Esophagus squamous epithelium (tissue), 5 donors: ENCODE measurements at regions not wholly inside any gene's neighbourhood (a gene's known extent, or its start where the extent isn't known, plus 50 kb on each side); places are given as distances from the start of the nearest gene placed in this dataset.

Experiments used
- DNase-seq: peaks from one replicate; lab custom pipeline; 2025; lab: John Stamatoyannopoulos, UW
- H3K27ac ChIP-seq, 4 donors: fragments of 200-600 bp; sonication (generic); one replicate each; pipeline ENCODE4 v1.5.1; 2016 to 2019; ENCODE audit warnings: mild to moderate bottlenecking in 1 of 4
- H3K27me3 ChIP-seq, 4 donors: fragments of 200-600 bp; sonication (generic); 1 replicate in 3 of 4; 2 replicates in 1 of 4; pipeline versions ENCODE4 v1.5.1 to v1.6.0; 2017 to 2021; ENCODE audit warnings: antibody characterized with exemption in 1 of 4
- H3K36me3 ChIP-seq, 3 donors: fragments of 200-600 bp; sonication (generic); one replicate each; pipeline ENCODE4 v1.5.1; 2016 to 2019
- H3K4me1 ChIP-seq, 3 donors: fragments of 200-600 bp; sonication (generic); one replicate each; pipeline ENCODE4 v1.5.1; 2017 to 2019
- H3K4me3 ChIP-seq, 4 donors: fragments of 200-600 bp; sonication (generic); 1 replicate in 3 of 4; 2 replicates in 1 of 4; pipeline ENCODE4 v1.5.1; 2016 to 2019; ENCODE audit warnings: mild to moderate bottlenecking in 2 of 4, moderate library complexity in 1 of 4
- H3K9me3 ChIP-seq, 3 donors: fragments of 200-600 bp; sonication (generic); one replicate each; pipeline ENCODE4 v1.5.1; 2016 to 2019
- POLR2A ChIP-seq, 4 donors: fragments of 450-650 bp; IDR thresholded peaks; one replicate each; pipeline ENCODE4 v1.6.1; 2017; ENCODE audit warnings: antibody characterized with exemption in 4 of 4, mild to moderate bottlenecking in 4 of 4, moderate library complexity in 3 of 4
- WGBS, 2 donors: methylation state at CpG; one replicate each; pipeline ENCODE4 v1.1.5; 2018; 5-methylcytosine and 5-hydroxymethylcytosine counted together
- intact Hi-C: fragments of 100-400 bp; cut with DNase I; formaldehyde crosslinking; loops from one replicate; pipeline ENCODE4 v1.15.0; 2022
- TF ChIP-seq, protein P1 (sequence below), 6 experiments: fragments of 450-650 bp in 4 of 6; fragments of 200-600 bp in 2 of 6; sonication (generic) in 2 of 6; IDR thresholded peaks; one replicate each; pipeline ENCODE4 v1.5.1; 2016 to 2019; ENCODE audit warnings: antibody characterized with exemption in 6 of 6, mild to moderate bottlenecking in 4 of 6, moderate library complexity in 4 of 6
- donor health status: DM: yes; HTN: yes; CAD: no.

GRCh38 chr12:98213556-98213955, 301.8 kb upstream of the TMPO start:
- Histone ChIP-seq H3K27me3 (no peaks in the 10 kb centered on the region), H3K9me3 (no peaks in the 10 kb centered on the region), H3K36me3 (no peaks in the 10 kb centered on the region), H3K4me1 (no peaks in the 10 kb centered on the region), H3K27ac (no peak overlapping the region), H3K4me3 (no peak overlapping the region)
- no peak for TF ChIP-seq POLR2A (IDR thresholded peaks at IDR 0.05)
- TF ChIP-seq, protein P1, sequence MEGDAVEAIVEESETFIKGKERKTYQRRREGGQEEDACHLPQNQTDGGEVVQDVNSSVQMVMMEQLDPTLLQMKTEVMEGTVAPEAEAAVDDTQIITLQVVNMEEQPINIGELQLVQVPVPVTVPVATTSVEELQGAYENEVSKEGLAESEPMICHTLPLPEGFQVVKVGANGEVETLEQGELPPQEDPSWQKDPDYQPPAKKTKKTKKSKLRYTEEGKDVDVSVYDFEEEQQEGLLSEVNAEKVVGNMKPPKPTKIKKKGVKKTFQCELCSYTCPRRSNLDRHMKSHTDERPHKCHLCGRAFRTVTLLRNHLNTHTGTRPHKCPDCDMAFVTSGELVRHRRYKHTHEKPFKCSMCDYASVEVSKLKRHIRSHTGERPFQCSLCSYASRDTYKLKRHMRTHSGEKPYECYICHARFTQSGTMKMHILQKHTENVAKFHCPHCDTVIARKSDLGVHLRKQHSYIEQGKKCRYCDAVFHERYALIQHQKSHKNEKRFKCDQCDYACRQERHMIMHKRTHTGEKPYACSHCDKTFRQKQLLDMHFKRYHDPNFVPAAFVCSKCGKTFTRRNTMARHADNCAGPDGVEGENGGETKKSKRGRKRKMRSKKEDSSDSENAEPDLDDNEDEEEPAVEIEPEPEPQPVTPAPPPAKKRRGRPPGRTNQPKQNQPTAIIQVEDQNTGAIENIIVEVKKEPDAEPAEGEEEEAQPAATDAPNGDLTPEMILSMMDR (IDR thresholded peaks at IDR 0.05) = no peak
- DNase-seq = no peak
- 45 to 58% methylated on average over 5 to 6 of the region's 6 CpGs for WGBS, 2 donors
- intact Hi-C loops = no loop called here

DNA sequence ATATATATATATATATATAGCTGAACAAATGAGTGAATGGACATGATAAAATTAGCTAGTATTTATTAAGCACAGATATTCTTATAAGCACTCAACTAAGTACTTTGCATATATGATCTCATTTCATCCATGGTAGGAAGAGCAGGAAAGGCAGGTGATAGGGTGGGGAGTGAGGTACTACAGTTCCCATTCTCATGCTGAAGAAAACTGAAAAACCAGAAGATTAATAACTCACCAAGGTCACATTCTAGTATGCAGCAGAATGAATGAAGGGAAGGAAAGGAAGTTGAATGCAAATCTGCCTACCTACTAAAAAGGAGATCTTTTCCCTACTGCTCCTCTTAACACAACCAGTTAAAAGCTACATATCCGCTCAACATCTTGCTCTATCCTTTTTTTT, 298.1 kb upstream of the TMPO start:
- Histone ChIP-seq H3K9me3 (no peaks in the 10 kb centered on the region), H3K36me3 (no peaks in the 10 kb centered on the region), H3K27me3 (no peaks in the 10 kb centered on the region), H3K4me3 (no peak overlapping the region), H3K4me1 (no peaks in the 10 kb centered on the region), H3K27ac (no peak overlapping the region)
- DNase-seq = no peak
- TF ChIP-seq POLR2A (IDR thresholded peaks at IDR 0.05) = no peak
- TF ChIP-seq, protein P1 (IDR thresholded peaks at IDR 0.05) = no peak
- WGBS, 2 donors = 84 to 95% methylated on average over 1 of the region's 1 CpG
- intact Hi-C loops = no loop called here

DNA sequence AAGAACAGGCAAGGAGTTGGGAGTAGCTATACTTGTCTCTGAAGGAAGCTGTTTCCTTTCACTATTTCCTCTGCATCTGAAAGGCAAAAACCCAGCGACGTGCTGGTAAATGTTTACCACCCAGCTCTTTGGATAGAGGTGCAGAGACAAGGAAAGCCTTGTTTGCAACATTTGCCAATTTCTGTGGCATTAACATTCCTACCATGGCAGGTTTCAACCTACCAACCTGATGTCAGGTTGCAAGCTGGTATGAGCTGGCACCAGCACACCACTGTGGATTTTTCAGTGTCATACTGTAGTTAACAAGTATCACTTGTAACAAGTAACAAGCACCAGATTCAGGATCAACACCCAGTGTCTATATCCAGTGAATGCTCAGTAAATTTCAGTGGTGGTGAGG, 294.8 kb upstream of the TMPO start:
- Histone ChIP-seq H3K4me3 (no peak overlapping the region), H3K27me3 (no peaks in the 10 kb centered on the region), H3K4me1 (no peaks in the 10 kb centered on the region), H3K36me3 (no peaks in the 10 kb centered on the region), H3K9me3 (no peaks in the 10 kb centered on the region), H3K27ac (no peak overlapping the region)
- no peak for DNase-seq
- TF ChIP-seq, protein P1 (IDR thresholded peaks at IDR 0.05) = no peak
- TF ChIP-seq POLR2A (IDR thresholded peaks at IDR 0.05) = no peak
- WGBS, 2 donors = 4 to 23% methylated on average over 2 of the region's 2 CpGs
- intact Hi-C loops = no loop called here

GRCh38 chr12:98221243-98221808, 294.1 kb upstream of the TMPO start:
- Histone ChIP-seq H3K27ac (no peak overlapping the region), H3K36me3 (no peaks in the 10 kb centered on the region), H3K4me3 (no peak overlapping the region), H3K9me3 (no peaks in the 10 kb centered on the region), H3K4me1 (no peaks in the 10 kb centered on the region), H3K27me3 (no peaks in the 10 kb centered on the region)
- DNase-seq = no peak
- intact Hi-C loops = no loop called here
- TF ChIP-seq, protein P1 (IDR thresholded peaks at IDR 0.05) = no peak
- TF ChIP-seq POLR2A (IDR thresholded peaks at IDR 0.05) = no peak
- 38 to 47% methylated on average over 8 of the region's 8 CpGs for WGBS, 2 donors

GRCh38 chr12:98222135-98222534, 293.3 kb upstream of the TMPO start:
- intact Hi-C loops = no loop called here
- Histone ChIP-seq H3K27ac (no peak overlapping the region), H3K36me3 (no peaks in the 10 kb centered on the region), H3K27me3 (no peaks in the 10 kb centered on the region), H3K4me3 (no peak overlapping the region), H3K4me1 (no peaks in the 10 kb centered on the region), H3K9me3 (no peaks in the 10 kb centered on the region)
- TF ChIP-seq, protein P1 (IDR thresholded peaks at IDR 0.05) = no peak
- TF ChIP-seq POLR2A (IDR thresholded peaks at IDR 0.05) = no peak
- no peak for DNase-seq
- 63 to 67% methylated on average over 2 of the region's 2 CpGs for WGBS, 2 donors
